Hematopoietic multipotent progenitor cell treated with erythropoietin and hydrocortisone succinate and interleukin-3 and kit ligand, for 8 days (in vitro differentiated cells): ENCODE measurements at regions not wholly inside any gene's neighbourhood (a gene's known extent, or its start where the extent isn't known, plus 50 kb on each side); places are given as distances from the start of the nearest gene placed in this dataset.

ENCODE experiments used
- DNase-seq: peaks from one replicate; pipeline ENCODE4 v3.0.0-alpha.2; 2015

- DNase-seq, result no peak
These were observed 95.6 kb upstream of the NRXN3 start for GRCh38 chr14:78074561-78074960.

- DNase-seq, result no peak
These were observed 95.1 kb upstream of the NRXN3 start for GRCh38 chr14:78075033-78075432.

- no peak for DNase-seq
These were observed 94.5 kb upstream of the NRXN3 start for GRCh38 chr14:78075555-78076277.

- no peak for DNase-seq
These were observed 88.9 kb upstream of the NRXN3 start for GRCh38 chr14:78081245-78081644.

- DNase-seq, result no peak
These were observed 86.3 kb upstream of the NRXN3 start for GRCh38 chr14:78083837-78084236.

GRCh38 chr14:78086342-78086741 lies 83.8 kb upstream of the NRXN3 start:
- no peak for DNase-seq

- DNase-seq, result peak; percentile 3
These were observed 81.3 kb upstream of the NRXN3 start for GRCh38 chr14:78088916-78089315.

GRCh38 chr14:78090864-78091263 lies 79.3 kb upstream of the NRXN3 start:
- no peak for DNase-seq

GRCh38 chr14:78091361-78091760 lies 78.8 kb upstream of the NRXN3 start:
- no peak for DNase-seq

- DNase-seq, result no peak
These were observed 78.1 kb upstream of the NRXN3 start for GRCh38 chr14:78092040-78092439.

- no peak for DNase-seq
These were observed 66.9 kb upstream of the NRXN3 start for GRCh38 chr14:78103271-78103670.

GRCh38 chr14:78104160-78104559 lies 66.0 kb upstream of the NRXN3 start:
- DNase-seq, result no peak

- no peak for DNase-seq
These were observed 65.5 kb upstream of the NRXN3 start for GRCh38 chr14:78104655-78105054.

GRCh38 chr14:78106381-78106780 lies 63.8 kb upstream of the NRXN3 start:
- DNase-seq, result no peak

- no peak for DNase-seq
These were observed 63.0 kb upstream of the NRXN3 start for GRCh38 chr14:78107166-78107565.

- DNase-seq, result no peak
These were observed 50.7 kb upstream of the NRXN3 start for GRCh38 chr14:78119440-78119839.
